Hindlimb muscle (tissue), 1 donor: ENCODE measurements at regions not wholly inside any gene's neighbourhood (a gene's known extent, or its start where the extent isn't known, plus 50 kb on each side); places are given as distances from the start of the nearest gene placed in this dataset.
A peak's percentile ranks its signal among the peaks of the same experiment; 100 is the strongest.
"Not testable (repeated sequence)": the region's sequence is repeated elsewhere in the genome, so short reads cannot be mapped to it uniquely, and the experiment has no call there.

Experiments
- DNase-seq: peaks from one replicate; pipeline ENCODE4 v3.0.0-alpha.2; 2013

DNA sequence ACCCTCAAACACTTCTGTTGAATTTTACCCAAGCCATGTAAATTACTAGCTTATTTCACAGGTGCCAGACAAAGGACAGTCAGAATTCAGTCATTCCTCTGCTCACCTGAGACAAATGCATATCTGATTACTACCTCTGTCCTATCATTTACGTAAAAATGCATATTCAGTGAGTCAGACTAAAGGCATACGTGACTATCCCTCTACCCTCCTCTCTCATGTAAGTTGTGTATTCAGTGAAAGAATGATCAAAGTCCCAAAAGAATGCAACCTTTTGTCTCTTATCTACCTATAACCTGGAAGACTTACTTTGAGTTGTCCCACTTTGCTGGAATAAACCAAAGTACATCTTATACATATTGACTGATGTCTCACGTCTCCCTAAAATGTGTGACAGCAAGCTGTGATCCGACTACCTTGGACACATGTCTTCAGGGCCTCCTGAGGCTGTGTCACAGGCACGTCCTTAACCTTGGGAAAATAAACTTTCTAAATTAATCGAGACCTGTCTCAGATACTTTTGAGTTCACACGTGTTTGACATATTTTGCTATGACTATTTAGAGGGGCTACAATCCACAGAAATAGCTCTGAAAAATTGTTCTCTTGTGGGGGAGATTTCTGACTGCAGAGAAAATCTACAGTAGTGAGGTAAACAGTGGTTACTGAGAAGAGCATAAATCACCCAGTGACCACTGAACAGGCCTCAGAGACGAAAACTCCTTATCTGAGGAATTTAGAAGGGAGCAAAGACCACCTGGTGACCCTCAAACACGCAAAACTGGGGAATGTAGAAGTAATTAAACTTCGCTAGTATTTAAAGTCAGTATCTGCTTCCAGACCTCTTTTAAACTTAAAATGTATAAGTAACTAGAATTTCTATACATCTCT is 1575.8 kb downstream of the STIM2 start:
- no peak for DNase-seq

DNA sequence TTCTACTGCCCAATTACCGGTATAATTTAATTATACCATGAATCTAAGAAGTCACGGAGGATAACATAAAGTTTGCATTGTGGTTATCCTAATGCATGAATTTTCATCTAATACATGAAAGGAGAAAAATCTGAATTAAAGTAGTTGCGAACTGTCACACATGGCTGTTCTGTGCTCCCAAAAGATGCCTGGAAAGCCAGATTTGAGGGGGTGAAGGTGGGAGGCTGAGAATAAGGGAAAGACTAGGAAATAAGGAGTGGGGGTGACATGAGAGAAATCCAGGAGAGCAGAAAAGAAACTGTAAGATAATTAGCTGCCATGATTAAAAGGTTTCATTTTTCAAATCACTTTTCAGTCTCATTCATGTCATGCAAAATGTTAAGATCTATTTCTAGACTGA is 1582.7 kb downstream of the STIM2 start:
- no peak for DNase-seq

DNA sequence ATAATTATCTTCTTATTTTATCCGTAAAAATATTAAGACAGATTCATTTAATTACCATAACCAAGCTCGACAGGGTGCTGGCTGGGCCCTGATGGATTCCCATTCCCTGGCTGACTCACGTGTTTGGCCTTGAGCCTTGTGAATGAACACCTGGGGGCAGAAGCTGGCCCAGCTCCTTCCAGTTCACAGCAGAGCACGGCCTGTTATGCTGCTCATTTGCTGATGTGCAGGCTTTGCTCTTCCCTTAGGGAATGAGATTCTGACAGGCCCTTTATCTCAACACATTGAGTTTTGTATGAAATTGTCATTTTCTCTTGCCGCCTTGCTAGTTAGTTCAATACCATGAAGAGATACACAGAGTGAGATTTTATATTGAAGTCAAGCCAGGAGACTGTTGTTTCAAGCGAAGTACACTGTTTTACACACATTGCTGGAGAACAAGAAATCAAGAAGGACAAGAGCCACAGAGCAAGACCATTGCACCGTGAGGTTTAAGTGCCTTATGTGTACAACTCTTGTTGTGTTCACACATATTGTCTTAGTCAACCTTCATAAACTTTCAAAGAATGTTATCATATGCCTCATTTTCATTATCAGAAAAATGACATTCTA is 1583.3 kb downstream of the STIM2 start:
- DNase-seq = no peak

DNA sequence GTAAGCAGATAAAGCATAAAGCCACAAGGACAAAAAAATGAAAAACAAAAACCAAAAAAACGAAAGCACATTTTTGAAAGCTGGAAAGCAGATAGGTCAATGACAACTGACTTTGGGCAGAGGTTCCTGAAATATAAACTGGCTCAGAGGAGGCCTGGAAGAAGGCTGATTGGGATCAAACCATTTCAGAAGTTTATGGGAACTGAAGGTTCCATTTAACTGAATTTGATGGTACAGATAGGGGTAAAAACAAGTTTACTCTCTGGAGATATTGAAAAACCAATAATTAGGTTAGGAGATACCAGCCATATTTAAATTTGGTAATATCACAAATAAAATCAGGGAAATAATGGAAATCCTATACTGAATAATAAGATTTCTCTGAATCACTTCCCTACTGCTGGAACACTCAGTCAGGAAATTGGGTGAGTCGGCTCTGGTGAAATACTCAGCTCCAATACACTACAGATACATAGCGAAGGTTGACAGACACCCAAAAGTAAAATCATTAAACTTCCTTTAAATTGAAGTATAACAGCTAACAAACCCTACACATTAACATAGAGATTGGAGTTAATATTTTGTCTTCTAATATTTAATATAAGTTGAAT is 1584.3 kb downstream of the STIM2 start:
- DNase-seq = no peak

DNA sequence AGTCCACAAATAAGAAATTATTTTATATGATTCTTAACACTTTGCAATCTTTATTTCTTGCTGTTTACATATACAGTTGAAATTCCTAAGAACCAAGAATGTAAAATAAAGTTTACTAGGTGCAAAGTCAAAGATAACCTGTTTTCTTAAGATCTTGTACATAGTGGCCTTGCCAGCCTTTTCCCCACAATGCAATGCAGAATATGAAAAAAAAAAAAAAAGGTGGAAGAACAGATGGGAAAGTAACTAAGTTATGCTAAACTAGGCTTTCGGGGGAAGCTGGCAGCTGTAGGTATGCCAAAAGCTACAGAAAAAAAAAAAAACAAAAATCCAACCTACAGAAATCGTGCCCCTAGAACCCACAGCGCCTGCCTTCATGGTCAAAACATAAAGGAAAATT is 1588.4 kb downstream of the STIM2 start:
- no peak for DNase-seq

DNA sequence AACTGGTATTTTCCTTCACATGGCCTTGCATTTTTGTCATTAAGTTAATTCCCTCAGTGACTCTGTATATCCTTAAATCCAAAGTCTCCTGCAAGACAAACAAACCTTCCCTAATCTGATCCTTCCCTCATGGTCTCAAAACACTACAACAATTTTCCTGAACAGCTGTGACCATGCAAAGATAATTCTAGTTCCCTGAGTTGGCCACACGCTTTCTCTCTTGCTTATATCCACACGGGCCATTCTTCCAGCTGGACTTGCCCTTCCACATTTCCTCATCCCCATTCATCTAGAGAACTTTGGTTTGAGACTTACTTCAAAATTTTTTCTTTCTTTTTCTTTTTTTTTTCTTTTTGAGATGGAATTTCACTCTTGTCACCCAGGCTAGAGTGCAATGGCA is 1590.7 kb downstream of the STIM2 start:
- no peak for DNase-seq

DNA sequence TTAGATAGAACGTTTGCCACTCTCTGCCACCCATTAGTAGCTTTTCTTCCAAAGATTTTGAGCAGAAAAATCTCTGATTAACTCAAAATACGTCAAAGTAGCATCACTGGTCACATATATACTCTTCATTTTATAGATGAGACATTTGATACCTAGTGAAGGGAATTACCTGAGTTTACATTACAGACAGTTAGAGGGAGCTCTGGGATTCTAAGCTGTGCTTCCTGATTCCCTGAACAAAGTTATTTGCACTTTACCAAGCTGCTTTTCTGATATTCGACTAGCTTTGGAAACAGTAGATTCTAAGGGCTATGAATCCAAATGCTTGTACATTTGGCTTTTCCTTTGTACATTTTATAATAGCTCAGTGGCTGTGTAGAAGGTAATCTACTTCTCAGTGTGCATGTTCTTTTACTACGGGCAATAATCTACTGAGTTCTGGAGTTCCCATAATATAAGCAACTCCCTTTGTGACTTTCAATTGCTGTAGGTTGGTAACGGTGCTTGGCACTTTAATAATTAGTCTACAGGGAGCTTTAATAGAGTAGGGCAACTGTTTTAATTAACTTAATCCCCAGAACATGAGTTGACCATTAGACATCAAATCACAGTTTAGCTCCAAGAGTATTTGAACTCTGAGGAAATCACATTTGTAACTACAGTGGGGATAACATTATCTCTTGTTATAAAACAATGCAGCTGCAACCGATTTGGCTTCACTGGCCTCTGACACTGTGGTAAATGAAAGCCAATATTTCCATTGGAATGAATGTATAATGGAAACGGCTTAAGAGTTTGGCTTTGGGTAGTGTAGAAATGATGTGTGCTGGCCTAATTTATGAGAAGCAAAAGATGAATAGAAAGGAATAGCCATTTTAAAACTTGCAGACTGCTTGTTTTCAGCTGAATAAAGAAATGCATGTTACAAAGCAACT is 1602.4 kb downstream of the STIM2 start:
- DNase-seq = peak; percentile 81

DNA sequence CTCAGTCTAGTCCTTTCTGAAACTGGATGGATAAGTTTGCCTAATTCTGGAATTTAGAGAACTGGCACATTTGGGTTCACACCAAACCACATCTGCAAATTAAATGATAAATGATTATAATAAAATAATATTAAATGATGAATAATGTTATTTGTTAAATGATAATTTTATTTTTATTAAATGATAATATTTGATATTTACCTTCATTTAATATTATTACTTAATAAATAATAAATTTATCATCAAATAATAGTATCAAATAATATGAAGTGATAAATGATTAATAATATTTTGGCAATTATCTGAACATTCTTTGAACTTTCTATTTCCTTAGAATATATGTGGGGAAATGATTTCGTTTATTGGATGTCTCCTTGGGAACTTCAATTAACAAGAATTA is 1604.2 kb downstream of the STIM2 start:
- DNase-seq = no peak

DNA sequence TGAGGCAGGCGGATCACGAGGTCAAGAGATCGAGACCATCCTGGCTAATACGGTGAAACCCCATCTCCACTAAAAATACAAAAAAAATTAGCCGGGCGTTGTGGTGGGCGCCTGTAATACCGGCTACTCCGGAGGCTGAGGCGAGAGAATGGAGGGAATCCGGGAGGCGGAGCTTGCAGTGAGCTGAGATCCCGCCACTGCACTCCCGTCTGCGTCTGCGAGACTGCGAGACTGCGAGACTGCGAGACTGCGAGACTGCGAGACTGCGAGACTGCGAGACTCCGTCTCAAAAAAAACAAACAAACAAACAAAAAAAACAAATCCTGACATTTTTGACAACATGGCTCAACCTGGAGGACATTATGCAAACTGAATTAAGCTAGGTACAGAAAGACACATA is 1606.2 kb downstream of the STIM2 start:
- DNase-seq = not testable (repeated sequence)

DNA sequence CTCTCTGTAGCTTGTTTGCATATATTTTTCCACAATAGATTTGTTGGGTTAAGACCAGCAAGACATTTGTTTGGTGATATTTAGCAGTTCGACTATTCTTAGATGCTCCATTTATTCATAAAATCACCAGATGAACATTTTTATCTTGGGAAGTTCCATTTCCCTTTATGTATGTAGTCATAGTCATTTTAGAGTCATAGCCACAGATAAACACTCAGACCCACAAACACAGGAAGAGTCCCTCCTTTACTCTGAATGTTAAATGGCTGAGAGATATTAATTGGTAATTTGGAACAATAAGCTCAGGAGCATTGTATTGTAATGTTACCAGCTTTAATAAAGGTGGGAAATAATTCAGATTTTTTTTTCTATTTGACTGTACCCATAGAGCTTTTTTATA is 1608.7 kb downstream of the STIM2 start:
- no peak for DNase-seq

DNA sequence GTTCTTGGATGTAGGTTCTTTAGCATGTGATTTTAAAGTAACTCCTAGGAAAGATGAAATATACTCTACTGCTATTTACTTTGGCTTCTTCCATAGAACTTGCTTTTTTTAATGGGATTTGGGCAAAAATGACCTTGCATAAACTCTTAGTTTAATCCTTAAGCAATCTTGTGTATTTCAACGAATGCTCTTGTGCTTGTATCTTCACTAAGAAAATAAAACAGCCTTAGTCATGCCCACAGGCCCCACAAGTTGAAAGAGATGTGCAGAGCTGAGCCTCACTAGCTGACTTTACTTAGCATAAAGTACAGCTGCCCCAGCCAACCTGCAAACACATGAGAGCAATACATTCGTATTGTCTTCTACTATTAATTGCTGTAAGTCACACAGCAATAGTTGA is 1609.2 kb downstream of the STIM2 start:
- no peak for DNase-seq

DNA sequence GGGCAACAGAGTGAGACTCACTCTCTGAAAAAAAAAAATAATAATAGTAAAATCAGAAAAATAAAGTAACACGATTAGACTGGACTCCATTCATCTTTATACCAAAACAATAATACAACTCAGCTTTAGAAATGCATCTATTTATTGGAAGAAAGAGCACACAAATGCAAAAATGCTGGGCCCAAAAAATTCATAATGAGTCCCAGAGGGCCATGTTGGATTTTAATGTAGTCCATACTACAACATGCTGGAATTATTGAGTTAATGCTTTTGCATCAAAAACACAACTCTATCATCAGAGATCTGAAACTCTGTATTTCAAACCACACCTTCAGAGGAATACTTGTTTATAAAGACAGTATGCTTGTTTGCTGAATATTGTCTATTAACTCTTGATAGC is 1614.7 kb downstream of the STIM2 start:
- DNase-seq = no peak

DNA sequence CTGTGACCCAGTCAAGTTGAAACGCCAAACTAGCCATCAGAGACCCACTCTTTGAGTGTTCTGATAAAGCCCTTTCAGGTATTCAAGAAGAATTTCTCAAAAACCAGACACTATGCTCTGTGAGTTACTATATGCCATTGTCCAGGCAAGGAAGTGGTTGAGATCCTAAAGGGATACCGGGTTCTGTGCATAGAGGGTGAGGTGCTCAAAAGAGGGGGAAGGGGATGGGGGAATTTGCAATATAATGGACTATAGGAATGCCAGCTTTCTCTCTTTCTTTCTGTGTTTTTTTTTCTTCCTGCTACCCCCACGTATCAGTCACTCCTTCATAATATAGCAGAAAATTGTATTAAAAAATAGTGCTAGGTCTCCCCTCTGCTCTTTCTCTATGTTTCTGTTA is 1619.0 kb downstream of the STIM2 start:
- no peak for DNase-seq

DNA sequence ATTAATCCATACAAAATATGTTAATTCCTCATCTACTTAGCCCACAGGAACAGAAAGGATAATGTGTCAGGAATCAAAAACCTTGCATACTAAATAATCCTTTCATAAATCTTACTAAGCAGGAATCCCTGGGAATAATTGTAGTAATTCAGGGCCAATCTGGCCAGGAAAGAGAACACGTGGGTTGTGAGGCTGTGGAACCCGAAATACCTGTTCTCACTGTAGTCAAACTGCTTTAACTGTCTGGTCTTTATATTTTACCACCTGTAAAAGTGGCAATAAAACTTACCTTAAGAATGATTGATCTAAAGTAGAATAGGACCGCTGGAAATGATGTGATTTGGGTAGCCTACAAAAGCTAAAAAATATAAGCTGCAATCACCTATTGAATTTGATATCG is 1620.9 kb downstream of the STIM2 start:
- no peak for DNase-seq

DNA sequence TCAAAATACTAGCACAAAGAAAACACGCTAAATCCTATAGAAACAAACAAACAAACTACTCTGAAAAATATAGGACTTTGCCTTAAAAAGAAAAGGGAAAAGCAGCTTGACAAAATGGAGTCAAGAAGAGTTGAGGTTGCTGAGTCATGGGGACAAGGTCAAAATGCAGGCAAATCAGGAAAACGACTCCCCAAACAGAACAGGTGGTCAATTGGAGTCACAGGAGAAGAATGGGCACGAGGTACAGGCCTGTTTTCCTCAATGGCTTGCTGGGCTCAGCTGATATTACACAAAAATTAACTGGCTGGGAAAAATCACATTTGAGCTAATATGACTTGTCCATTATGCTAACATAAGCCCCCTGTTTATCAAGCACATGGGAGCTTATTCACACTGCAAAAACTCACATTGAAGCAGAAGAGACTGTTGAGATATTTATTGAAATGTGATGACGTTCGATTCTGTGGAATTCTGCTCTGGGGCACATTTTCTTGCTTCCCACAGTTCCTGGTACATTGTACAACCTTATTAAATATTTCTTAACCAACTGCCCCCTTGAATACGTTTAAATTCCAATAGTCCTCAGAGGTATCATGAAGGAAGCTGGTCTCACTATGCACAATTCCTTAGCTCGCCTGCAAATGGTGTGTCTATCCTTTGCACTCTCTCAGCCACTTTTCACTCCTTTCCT is 1622.1 kb downstream of the STIM2 start:
- no peak for DNase-seq

DNA sequence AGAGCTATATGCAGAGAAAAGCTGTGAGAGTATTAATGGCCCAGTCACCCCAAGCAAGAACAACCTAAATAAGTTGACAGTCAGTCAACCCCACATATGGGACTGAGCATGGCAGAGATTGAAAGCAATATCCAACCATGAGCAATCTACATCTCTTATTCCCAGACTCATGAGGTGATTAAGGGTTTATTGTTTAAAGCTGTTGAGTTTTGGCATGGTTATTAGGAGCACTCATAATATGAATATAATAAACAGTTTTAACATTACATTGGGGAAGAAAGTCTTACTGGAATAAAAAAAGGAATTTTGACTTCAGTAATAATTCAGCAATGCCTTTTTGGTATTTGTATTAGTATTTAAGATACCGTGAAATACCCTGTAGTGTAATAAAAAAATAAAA is 1627.4 kb downstream of the STIM2 start:
- peak; percentile 20 for DNase-seq

DNA sequence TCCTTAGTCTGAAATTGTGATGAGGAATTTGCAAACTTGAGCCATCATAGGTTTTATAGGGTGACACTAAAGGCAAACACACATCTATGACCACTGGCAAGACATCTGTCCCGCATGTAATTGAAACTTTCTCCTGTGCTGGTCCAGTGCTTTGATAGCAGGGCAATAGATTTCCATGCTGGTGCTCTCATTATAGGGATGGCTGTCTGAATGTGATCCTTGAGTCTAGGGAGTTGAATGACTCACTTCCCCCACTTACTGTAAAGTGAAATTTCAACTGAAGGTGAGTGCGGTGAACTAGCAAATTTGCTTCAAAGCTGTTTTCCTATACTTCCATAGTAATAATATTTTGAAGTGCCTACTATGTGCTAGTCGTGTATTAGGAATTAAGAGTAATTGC is 1630.0 kb downstream of the STIM2 start:
- DNase-seq = no peak

DNA sequence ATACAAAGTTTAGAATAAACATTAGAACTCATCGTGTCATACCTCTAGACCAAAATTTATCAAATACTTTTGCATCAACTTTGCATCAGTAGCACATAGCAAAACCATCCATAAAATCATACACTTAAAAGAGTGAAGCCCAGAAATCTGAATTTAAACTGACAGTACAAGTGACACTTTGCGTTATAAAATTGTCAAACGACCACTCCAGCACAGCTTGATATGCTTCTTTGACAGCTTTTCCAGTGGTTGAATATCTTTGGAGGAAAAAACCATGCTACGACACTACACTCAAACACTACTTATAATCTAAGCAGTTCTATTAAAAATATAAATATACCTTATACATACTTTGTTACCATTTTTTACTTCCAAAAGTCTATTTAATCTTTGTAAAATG is 1644.4 kb downstream of the STIM2 start:
- no peak for DNase-seq

DNA sequence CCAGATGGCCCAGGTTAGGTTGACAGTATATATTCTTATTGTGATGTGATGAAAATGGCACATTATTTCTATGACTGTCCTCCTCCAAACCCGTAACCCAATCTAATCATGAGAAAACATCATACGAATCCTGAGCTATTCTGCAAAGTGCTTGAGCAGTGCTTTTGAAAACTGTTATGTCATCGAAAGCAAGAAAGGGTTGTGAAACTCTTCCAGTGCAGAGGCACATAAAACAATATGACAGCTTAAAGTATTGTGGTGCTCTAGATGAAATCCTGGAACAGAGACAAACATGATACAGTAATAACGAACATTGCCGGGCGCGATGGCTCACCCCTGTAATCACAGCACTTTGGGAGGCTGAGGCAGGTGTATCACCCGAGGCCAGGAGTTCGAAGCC is 1648.0 kb downstream of the STIM2 start:
- DNase-seq = no peak

DNA sequence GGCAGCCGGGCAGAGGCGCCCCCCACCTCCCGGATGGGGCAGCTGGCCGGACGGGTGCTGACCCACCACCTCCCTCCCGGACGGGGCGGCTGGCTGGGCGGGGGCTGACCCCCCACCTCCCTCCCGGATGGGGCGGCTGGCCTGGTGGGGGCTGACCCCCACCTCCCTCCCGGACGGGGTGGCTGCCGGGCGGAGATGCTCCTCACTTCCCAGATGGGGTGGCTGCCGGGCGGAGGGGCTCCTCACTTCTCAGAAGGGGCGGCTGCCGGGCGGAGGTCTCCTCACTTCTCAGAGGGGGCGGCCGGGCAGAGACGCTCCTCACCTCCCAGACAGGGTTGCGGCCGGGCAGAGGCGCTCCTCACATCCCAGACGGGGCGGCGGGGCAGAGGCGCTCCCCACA is 1654.1 kb downstream of the STIM2 start:
- not testable (repeated sequence) for DNase-seq

DNA sequence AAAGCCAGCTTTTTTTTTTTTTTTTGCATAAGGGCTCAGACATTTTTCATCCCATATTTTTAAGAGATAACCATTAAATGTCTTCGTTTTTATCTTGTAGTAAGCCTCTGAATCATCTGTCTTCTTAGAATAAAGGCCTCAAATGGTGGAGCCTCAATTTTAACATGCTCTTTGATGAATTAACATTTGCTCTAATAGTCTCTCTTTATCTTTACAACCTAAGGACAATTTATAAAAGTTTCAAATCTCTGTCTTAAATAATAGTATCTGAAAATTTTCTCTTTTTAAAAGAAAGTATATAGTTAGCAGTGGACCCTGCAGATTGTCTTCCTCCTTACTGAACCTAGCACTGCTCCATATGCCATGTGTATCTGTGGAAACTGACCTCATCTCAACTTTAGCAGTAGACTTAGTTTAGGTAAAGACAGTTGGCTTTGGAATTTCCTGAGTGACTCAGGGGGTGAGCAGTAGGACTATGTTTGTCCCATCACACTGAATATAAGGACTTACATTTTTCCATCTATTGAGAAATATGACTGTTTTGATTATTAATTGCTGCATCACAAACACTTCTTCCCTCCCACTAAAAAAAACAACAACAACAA is 1658.0 kb downstream of the STIM2 start:
- no peak for DNase-seq
